MM.1S (cell line): ENCODE measurements at regions not wholly inside any gene's neighbourhood (a gene's known extent, or its start where the extent isn't known, plus 50 kb on each side); places are given as distances from the start of the nearest gene placed in this dataset.

Experiments used
- EZH2 ChIP-seq: fragments of 300-600 bp; sonication (generic); optimal IDR thresholded peaks from 2 replicates; pipeline ENCODE3; 2017; ENCODE audit warnings: low read depth, mild to moderate bottlenecking, antibody characterized with exemption, low read length, mixed read lengths
- EZH2phosphoT487 ChIP-seq: fragments of 300-600 bp; sonication (generic); IDR thresholded peaks from 2 replicates; pipeline ENCODE4 v1.6.1; 2018; ENCODE audit warnings: antibody characterized with exemption, low read length
- TF ChIP-seq, protein P1 (sequence below): fragments of 300-600 bp; sonication (generic); IDR thresholded peaks from 2 replicates; pipeline ENCODE4 v1.5.1; 2016; ENCODE audit warnings: antibody characterized with exemption, low read length, mixed read lengths

DNA sequence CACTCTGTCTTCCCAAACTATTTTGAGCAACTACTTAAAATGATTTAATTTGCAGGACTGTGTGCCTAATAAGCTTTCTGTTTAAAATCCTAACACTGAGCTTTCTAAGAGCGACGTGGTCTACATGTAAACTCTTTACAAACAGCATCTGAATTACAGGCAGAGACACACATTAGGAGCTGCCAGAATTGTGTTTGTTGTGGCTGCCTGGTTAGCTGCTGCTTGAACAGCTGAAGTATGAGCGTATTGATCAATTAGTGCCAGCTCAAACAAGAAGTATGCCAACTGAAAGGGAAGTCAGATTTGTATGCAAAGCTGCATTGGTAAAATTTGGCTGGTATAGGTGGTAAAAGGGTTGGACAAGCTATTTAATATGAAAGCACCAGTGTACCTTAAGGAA is 384.4 kb downstream of the PCDH7 start:
- TF ChIP-seq, protein P1, sequence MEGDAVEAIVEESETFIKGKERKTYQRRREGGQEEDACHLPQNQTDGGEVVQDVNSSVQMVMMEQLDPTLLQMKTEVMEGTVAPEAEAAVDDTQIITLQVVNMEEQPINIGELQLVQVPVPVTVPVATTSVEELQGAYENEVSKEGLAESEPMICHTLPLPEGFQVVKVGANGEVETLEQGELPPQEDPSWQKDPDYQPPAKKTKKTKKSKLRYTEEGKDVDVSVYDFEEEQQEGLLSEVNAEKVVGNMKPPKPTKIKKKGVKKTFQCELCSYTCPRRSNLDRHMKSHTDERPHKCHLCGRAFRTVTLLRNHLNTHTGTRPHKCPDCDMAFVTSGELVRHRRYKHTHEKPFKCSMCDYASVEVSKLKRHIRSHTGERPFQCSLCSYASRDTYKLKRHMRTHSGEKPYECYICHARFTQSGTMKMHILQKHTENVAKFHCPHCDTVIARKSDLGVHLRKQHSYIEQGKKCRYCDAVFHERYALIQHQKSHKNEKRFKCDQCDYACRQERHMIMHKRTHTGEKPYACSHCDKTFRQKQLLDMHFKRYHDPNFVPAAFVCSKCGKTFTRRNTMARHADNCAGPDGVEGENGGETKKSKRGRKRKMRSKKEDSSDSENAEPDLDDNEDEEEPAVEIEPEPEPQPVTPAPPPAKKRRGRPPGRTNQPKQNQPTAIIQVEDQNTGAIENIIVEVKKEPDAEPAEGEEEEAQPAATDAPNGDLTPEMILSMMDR, result no peak
- TF ChIP-seq EZH2, result no peak
- TF ChIP-seq EZH2phosphoT487, result no peak
